B cell (primary cell): ENCODE measurements at regions not wholly inside any gene's neighbourhood (a gene's known extent, or its start where the extent isn't known, plus 50 kb on each side); places are given as distances from the start of the nearest gene placed in this dataset.

ENCODE experiments used
- ATAC-seq: fragments of 200-7000 bp; cut with Tn5 transposase; one replicate; pipeline ENCODE4 v1.10.0; 2021; ENCODE audit warnings: low read depth, mild to moderate bottlenecking, moderate number of reproducible peaks, moderate library complexity
- CTCF ChIA-PET: fragments of 350-600 bp; sonication (Branson Sonifier 250); formaldehyde crosslinking; loops from one replicate; lab custom pipeline; 2021; ENCODE audit warnings: antibody characterized with exemption, inconsistent platforms; lab: Charles Lee
- POLR2A ChIA-PET: fragments of 350-600 bp; sonication (Branson Sonifier 250); formaldehyde crosslinking; loops from one replicate; lab custom pipeline; 2021; ENCODE audit warnings: antibody characterized with exemption; lab: Charles Lee
- DNase-seq: peaks from one replicate; pipeline ENCODE4 v3.0.0; 2013
- H2AFZ ChIP-seq: 2 replicates; pipeline ENCODE4 v1.6.1; 2012; ENCODE audit warnings: mild to moderate bottlenecking, low read depth, low read length; ENCODE audit not compliant: insufficient read depth, poor library complexity, severe bottlenecking
- H3K27ac ChIP-seq, 2 donors: 1 replicate in 1 of 2; 2 replicates in 1 of 2; pipeline ENCODE4 v1.5.1; 2012 to 2013; ENCODE audit warnings: low read length in 2 of 2, mild to moderate bottlenecking in 2 of 2, moderate library complexity in 1 of 2
- H3K27me3 ChIP-seq, 4 experiments: fragments of 200-600 bp in 1 of 4; sonication (generic) in 1 of 4; replicated peaks in 1 of 4; 1 replicate in 2 of 4; 2 replicates in 2 of 4; pipeline versions ENCODE4 v1.6.1 to v1.7.0; 2013 to 2016; ENCODE audit warnings: low read length in 3 of 4, mild to moderate bottlenecking in 2 of 4, mixed read lengths in 1 of 4, moderate library complexity in 1 of 4; ENCODE audit not compliant: insufficient read depth in 4 of 4, control insufficient read depth in 3 of 4; ENCODE audit errors: control extremely low read depth in 1 of 4
- H3K36me3 ChIP-seq, 2 experiments: replicated peaks in 1 of 2; 1 replicate in 1 of 2; 2 replicates in 1 of 2; pipeline versions ENCODE4 v1.6.1 to v1.7.1; 2013; ENCODE audit warnings: low read length in 1 of 2; ENCODE audit not compliant: insufficient read depth in 2 of 2, control insufficient read depth in 1 of 2; ENCODE audit errors: control extremely low read depth in 1 of 2, extremely low read depth in 1 of 2
- H3K4me1 ChIP-seq, 2 donors: fragments of 200-600 bp in 1 of 2; sonication (generic) in 1 of 2; 1 replicate in 1 of 2; 2 replicates in 1 of 2; pipeline versions ENCODE4 v1.5.1 to v1.6.1; 2013 to 2017; ENCODE audit warnings: low read length in 2 of 2; ENCODE audit not compliant: control insufficient read depth in 2 of 2, insufficient read depth in 2 of 2
- H3K4me2 ChIP-seq: replicated peaks from 2 replicates; pipeline ENCODE3; 2012; ENCODE audit warnings: mild to moderate bottlenecking, low read depth, low read length; ENCODE audit not compliant: poor library complexity, severe bottlenecking
- H3K4me3 ChIP-seq, 5 experiments: fragments of 200-600 bp in 1 of 5; sonication (generic) in 1 of 5; 1 replicate in 3 of 5; 2 replicates in 2 of 5; pipeline versions ENCODE4 v1.5.1 to v1.7.0; 2011 to 2016; ENCODE audit warnings: low read length in 4 of 5, mild to moderate bottlenecking in 4 of 5, low read depth in 2 of 5, control low read depth in 1 of 5, moderate library complexity in 1 of 5; ENCODE audit not compliant: insufficient read depth in 1 of 5; ENCODE audit errors: control extremely low read depth in 1 of 5, extremely low read depth in 1 of 5
- H3K79me2 ChIP-seq: fragments of 200-600 bp; sonication (generic); one replicate; pipeline ENCODE4 v1.6.0; 2016; ENCODE audit warnings: low read length; ENCODE audit not compliant: control insufficient read depth, insufficient read depth
- H3K9ac ChIP-seq: fragments of 200-600 bp; sonication (generic); 2 replicates; pipeline ENCODE4 v1.6.1; 2017; ENCODE audit warnings: mild to moderate bottlenecking, low read length, moderate library complexity
- H3K9me3 ChIP-seq, 3 donors: one replicate each; pipeline versions ENCODE4 v1.6.1 to v1.7.1; 2013; ENCODE audit warnings: low read length in 2 of 3; ENCODE audit not compliant: control insufficient read depth in 2 of 3, insufficient read depth in 1 of 3; ENCODE audit errors: control extremely low read depth in 1 of 3
- H4K20me1 ChIP-seq: 2 replicates; pipeline ENCODE4 v1.6.0; 2012; ENCODE audit warnings: mild to moderate bottlenecking, low read length; ENCODE audit not compliant: insufficient read depth, control insufficient read depth, poor library complexity, severe bottlenecking
- H3K27ac Mint-ChIP-seq: one replicate; pipeline ENCODE4 v1.8.0; 2021; ENCODE audit warnings: mixed read lengths
- H3K27me3 Mint-ChIP-seq: one replicate; pipeline ENCODE4 v1.8.0; 2021; ENCODE audit warnings: mixed read lengths
- H3K4me1 Mint-ChIP-seq: one replicate; pipeline ENCODE4 v1.8.0; 2021; ENCODE audit warnings: mixed read lengths
- H3K4me3 Mint-ChIP-seq: one replicate; pipeline ENCODE4 v1.8.0; 2021; ENCODE audit warnings: mixed read lengths
- H3K9me3 Mint-ChIP-seq: one replicate; pipeline ENCODE4 v1.8.0; 2022; ENCODE audit warnings: mixed read lengths; ENCODE audit not compliant: insufficient read depth
- CTCF ChIP-seq: fragments of 200-600 bp; IDR thresholded peaks from one replicate; pipeline ENCODE4 v1.8.0; 2022; ENCODE audit warnings: antibody characterized with exemption, mild to moderate bottlenecking
- EZH2 ChIP-seq: IDR thresholded peaks from 2 replicates; pipeline ENCODE4 v1.6.1; 2012; ENCODE audit warnings: borderline replicate concordance, low read depth, mild to moderate bottlenecking, moderate library complexity, low read length; ENCODE audit not compliant: insufficient read depth, poor library complexity, severe bottlenecking
- WGBS: methylation state at CpG from one replicate; pipeline ENCODE4 v1.1.5; 2013; ENCODE audit warnings: missing lambda C conversion rate; ENCODE audit not compliant: insufficient coverage; 5-methylcytosine and 5-hydroxymethylcytosine counted together
- intact Hi-C: fragments of 100-400 bp; cut with micrococcal nuclease; formaldehyde crosslinking; loops from one replicate; pipeline ENCODE4 v1.10.0; 2022

- H3K27me3 ChIP-seq: no peaks in the 10 kb centered on the region
- no peak for TF ChIP-seq EZH2
- TF ChIP-seq CTCF: no peak
- ChIA-PET CTCF (no interaction called here), POLR2A (no interaction called here)
- H3K79me2 ChIP-seq: no peaks in the 10 kb centered on the region
- no peak overlapping the region for H3K27ac ChIP-seq
- H4K20me1 ChIP-seq: no peaks in the 10 kb centered on the region
- intact Hi-C loops: no loop called here
- Mint-ChIP-seq H3K9me3 (no peaks in the 10 kb centered on the region), H3K4me1 (no peaks in the 10 kb centered on the region), H3K4me3 (no peak overlapping the region), H3K27me3 (no peaks in the 10 kb centered on the region), H3K27ac (no peak overlapping the region)
- no peaks in the 10 kb centered on the region for H3K4me1 ChIP-seq
- H3K4me2 ChIP-seq: no peak overlapping the region
- DNase-seq (no peak), ATAC-seq (no peak)
- peaks cover 0 to 12% (median 0%) of the 10 kb centered on the region in 3 donors for H3K9me3 ChIP-seq
- no peak overlapping the region for H2AFZ ChIP-seq
- no peaks in the 10 kb centered on the region for H3K36me3 ChIP-seq
- WGBS: no CpG with 5 or more reads among the region's 1 CpG
- no peak overlapping the region for H3K9ac ChIP-seq
- H3K4me3 ChIP-seq: no peak overlapping the region
These were observed 354.1 kb downstream of the KLF5 start for GRCh38 chr13:73412933-73413332.

- Histone ChIP-seq H2AFZ (no peak overlapping the region), H3K4me2 (no peak overlapping the region), H4K20me1 (no peaks in the 10 kb centered on the region), H3K9me3 (peaks cover 0 to 6% (median 0%) of the 10 kb centered on the region in 3 donors), H3K36me3 (no peaks in the 10 kb centered on the region), H3K4me1 (no peaks in the 10 kb centered on the region), H3K9ac (no peak overlapping the region), H3K4me3 (no peak overlapping the region), H3K27me3 (no peaks in the 10 kb centered on the region), H3K27ac (no peak overlapping the region), H3K79me2 (no peaks in the 10 kb centered on the region)
- ATAC-seq (no peak), DNase-seq (no peak)
- Mint-ChIP-seq H3K4me3 (no peak overlapping the region), H3K4me1 (no peaks in the 10 kb centered on the region), H3K9me3 (no peaks in the 10 kb centered on the region), H3K27me3 (no peaks in the 10 kb centered on the region), H3K27ac (no peak overlapping the region)
- ChIA-PET CTCF (no interaction called here), POLR2A (no interaction called here)
- no peak for TF ChIP-seq EZH2
- TF ChIP-seq CTCF: no peak
- intact Hi-C loops: no loop called here
- 80% methylated on average over 1 of the region's 7 CpGs for WGBS
These were observed 352.4 kb downstream of the KLF5 start for GRCh38 chr13:73411067-73411809.
